ENCODE measurements at regions not wholly inside any gene's neighbourhood (a gene's known extent, or its start where the extent isn't known, plus 50 kb on each side); places are given as distances from the start of the nearest gene placed in this dataset.

- no peak for TF ChIP-seq CTCF (IDR thresholded peaks at IDR 0.05; ENCODE audit: low read depth, low read length)
- TF ChIP-seq POLR2A (IDR thresholded peaks at IDR 0.05; ENCODE audit: extremely low read depth, insufficient read length), result no peak
These were observed 255.1 kb upstream of the SOX21 start for GRCh38 chr13:94967183-94968039.
